ENCODE measurements at regions not wholly inside any gene's neighbourhood (a gene's known extent, or its start where the extent isn't known, plus 50 kb on each side); places are given as distances from the start of the nearest gene placed in this dataset.

DNA sequence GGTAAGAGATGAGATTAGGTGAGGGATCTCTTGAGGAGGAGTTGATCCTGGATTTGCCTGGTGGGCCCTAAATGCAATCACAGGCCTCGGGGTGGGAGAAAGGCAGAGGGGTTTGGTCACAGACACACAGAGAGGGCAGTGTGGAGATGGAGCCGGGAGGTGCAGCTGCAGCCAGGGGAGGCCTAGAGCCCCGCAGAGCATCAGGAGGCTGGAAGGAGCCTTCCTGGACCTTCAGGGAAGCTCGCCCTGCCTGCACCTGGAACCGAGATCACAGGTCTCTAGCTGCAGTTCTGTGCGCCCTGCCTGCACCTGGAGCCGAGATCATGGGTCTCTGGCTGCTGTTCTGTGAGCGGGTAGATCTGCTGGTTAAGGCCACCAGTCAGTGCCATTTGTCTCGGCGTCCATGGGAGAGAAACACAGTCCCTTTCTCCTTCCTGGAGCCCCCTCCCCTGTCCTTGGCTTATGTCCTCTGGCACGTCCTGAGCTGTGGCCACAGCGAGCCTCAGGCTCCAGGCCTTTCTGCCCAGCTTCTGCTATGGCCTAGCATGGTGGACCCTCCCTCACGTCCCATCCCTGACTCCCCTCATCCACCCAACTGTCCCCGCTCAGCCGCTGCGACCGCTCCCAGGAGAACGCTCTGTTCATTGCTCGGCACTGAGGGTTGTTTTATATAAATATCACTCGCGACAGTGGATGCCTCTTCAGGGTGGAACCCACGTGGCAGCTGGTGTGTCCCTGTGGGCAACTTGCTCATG lies 112.0 kb downstream of the DACT2 start:
- TF ChIP-seq POLR2A (IDR thresholded peaks at IDR 0.05; ENCODE audit: low read depth, low read length) (no peak), PAX5 (IDR thresholded peaks at IDR 0.05; ENCODE audit: insufficient read depth, low read length, severe bottlenecking) (no peak), POLR2AphosphoS5 (IDR thresholded peaks at IDR 0.05; ENCODE audit: low read depth, low read length) (no peak), SPI1 (IDR thresholded peaks at IDR 0.05; ENCODE audit: low read depth, low read length) (no peak), TAF1 (IDR thresholded peaks at IDR 0.05; ENCODE audit: low read depth, low read length) (no peak), POU2F2 (IDR thresholded peaks at IDR 0.05; ENCODE audit: low read depth, low read length) (no peak)
- FAIRE-seq (no peak), DNase-seq (ENCODE audit: insufficient read length, low spot score) (no peak)

GRCh38 chr6:168206661-168207274 lies 112.8 kb downstream of the DACT2 start:
- FAIRE-seq (no peak), DNase-seq (ENCODE audit: insufficient read length, low spot score) (no peak)
- TF ChIP-seq POLR2AphosphoS5 (IDR thresholded peaks at IDR 0.05; ENCODE audit: low read depth, low read length) (no peak), SPI1 (IDR thresholded peaks at IDR 0.05; ENCODE audit: low read depth, low read length) (no peak), PAX5 (IDR thresholded peaks at IDR 0.05; ENCODE audit: insufficient read depth, low read length, severe bottlenecking) (no peak), POU2F2 (IDR thresholded peaks at IDR 0.05; ENCODE audit: low read depth, low read length) (no peak), TAF1 (IDR thresholded peaks at IDR 0.05; ENCODE audit: low read depth, low read length) (no peak), POLR2A (IDR thresholded peaks at IDR 0.05; ENCODE audit: low read depth, low read length) (no peak)

- TF ChIP-seq TAF1 (IDR thresholded peaks at IDR 0.05; ENCODE audit: low read depth, low read length) (no peak), POLR2AphosphoS5 (IDR thresholded peaks at IDR 0.05; ENCODE audit: low read depth, low read length) (no peak), POLR2A (IDR thresholded peaks at IDR 0.05; ENCODE audit: low read depth, low read length) (no peak), SPI1 (IDR thresholded peaks at IDR 0.05; ENCODE audit: low read depth, low read length) (no peak), PAX5 (IDR thresholded peaks at IDR 0.05; ENCODE audit: insufficient read depth, low read length, severe bottlenecking) (no peak), POU2F2 (IDR thresholded peaks at IDR 0.05; ENCODE audit: low read depth, low read length) (no peak)
- FAIRE-seq (no peak), DNase-seq (ENCODE audit: insufficient read length, low spot score) (no peak)
Observed at GRCh38 chr6:168206186-168206585, 113.4 kb downstream of the DACT2 start.

GRCh38 chr6:168201799-168202198 lies 117.8 kb downstream of the DACT2 start:
- no peak for DNase-seq (ENCODE audit: insufficient read length, low spot score)
- TF ChIP-seq TAF1 (IDR thresholded peaks at IDR 0.05; ENCODE audit: low read depth, low read length) (no peak), POLR2A (IDR thresholded peaks at IDR 0.05; ENCODE audit: low read depth, low read length) (no peak), PAX5 (IDR thresholded peaks at IDR 0.05; ENCODE audit: insufficient read depth, low read length, severe bottlenecking) (no peak), POLR2AphosphoS5 (IDR thresholded peaks at IDR 0.05; ENCODE audit: low read depth, low read length) (no peak), SPI1 (IDR thresholded peaks at IDR 0.05; ENCODE audit: low read depth, low read length) (no peak), POU2F2 (IDR thresholded peaks at IDR 0.05; ENCODE audit: low read depth, low read length) (no peak)
- no peak for FAIRE-seq

DNA sequence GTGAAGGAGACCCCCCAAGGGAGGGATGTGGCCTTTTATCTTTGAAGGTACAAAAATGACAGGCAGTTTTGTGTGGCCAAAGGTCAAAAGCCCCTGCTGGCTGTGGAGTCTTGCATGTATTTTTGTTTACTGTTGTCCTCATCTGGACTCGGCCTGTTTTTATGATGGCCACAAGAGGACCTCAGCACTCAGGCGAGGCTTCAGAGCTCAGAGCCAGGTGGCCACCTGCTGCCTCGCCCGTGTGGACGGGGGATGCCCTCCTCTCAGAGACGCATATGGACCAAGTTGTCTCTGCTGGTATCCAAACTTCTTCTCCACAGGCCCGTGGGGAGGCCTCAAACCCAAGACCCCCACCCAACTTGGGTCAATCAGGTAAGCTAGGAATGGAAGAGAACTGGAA lies 118.2 kb downstream of the DACT2 start:
- no peak for TF ChIP-seq TAF1 (IDR thresholded peaks at IDR 0.05; ENCODE audit: low read depth, low read length)
- no peak for TF ChIP-seq POLR2AphosphoS5 (IDR thresholded peaks at IDR 0.05; ENCODE audit: low read depth, low read length)
- no peak for TF ChIP-seq PAX5 (IDR thresholded peaks at IDR 0.05; ENCODE audit: insufficient read depth, low read length, severe bottlenecking)
- no peak for TF ChIP-seq SPI1 (IDR thresholded peaks at IDR 0.05; ENCODE audit: low read depth, low read length)
- no peak for TF ChIP-seq POU2F2 (IDR thresholded peaks at IDR 0.05; ENCODE audit: low read depth, low read length)
- no peak for TF ChIP-seq POLR2A (IDR thresholded peaks at IDR 0.05; ENCODE audit: low read depth, low read length)
- DNase-seq (ENCODE audit: insufficient read length, low spot score) (no peak), FAIRE-seq (no peak)

GRCh38 chr6:168200571-168201134 lies 118.9 kb downstream of the DACT2 start:
- no peak for FAIRE-seq
- TF ChIP-seq SPI1 (IDR thresholded peaks at IDR 0.05; ENCODE audit: low read depth, low read length) (no peak), POU2F2 (IDR thresholded peaks at IDR 0.05; ENCODE audit: low read depth, low read length) (no peak), PAX5 (IDR thresholded peaks at IDR 0.05; ENCODE audit: insufficient read depth, low read length, severe bottlenecking) (no peak)
- no peak for DNase-seq (ENCODE audit: insufficient read length, low spot score)

DNA sequence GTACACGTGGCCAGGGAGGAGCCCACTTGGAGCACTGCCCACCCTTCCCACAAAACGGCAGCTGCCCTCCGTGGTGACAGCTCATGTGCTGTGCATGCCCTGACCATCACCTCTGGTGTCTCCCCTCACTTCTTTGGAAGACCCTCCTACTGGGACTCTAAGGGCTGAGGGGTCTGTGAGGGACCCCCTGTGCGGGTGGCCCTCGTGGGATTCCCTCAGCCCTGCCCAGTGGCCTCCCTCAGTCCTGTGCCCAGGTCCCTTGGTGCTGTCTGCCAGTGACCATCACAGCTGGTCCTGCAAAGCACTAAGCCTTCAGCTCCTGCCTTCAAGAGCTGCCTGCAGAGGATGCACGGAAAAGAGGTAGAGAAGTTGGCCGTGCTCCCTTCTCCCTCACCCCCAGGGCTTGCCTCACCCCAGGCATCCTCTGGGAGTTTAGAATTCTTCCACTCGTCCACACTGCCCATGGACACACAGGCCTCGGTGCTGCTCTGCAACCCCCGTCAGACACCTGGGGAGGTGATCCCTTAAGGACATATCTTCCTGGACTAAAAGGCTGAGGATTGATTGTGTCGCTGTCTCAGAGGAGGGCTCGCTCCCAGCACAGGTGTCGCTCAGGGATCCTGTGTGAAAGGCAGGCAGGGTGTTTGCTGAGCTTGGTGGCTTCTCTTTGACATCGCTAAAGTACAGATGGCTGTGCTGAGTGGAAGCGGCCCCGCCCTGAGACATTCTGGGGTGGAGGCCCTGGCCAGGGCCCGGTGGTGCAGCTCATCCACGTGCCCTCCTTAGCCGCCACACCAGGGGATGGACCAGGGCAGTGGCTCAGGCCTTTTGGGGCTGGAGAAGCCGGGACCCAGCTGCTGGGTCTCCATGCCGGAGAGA lies 119.5 kb upstream of the FRMD1 start:
- DNase-seq (ENCODE audit: insufficient read length, low spot score) (no peak), FAIRE-seq (no peak)
- TF ChIP-seq POLR2A (IDR thresholded peaks at IDR 0.05; ENCODE audit: low read depth, low read length) (no peak), SPI1 (IDR thresholded peaks at IDR 0.05; ENCODE audit: low read depth, low read length) (no peak), TAF1 (IDR thresholded peaks at IDR 0.05; ENCODE audit: low read depth, low read length) (no peak), POU2F2 (IDR thresholded peaks at IDR 0.05; ENCODE audit: low read depth, low read length) (no peak), PAX5 (IDR thresholded peaks at IDR 0.05; ENCODE audit: insufficient read depth, low read length, severe bottlenecking) (no peak), POLR2AphosphoS5 (IDR thresholded peaks at IDR 0.05; ENCODE audit: low read depth, low read length) (no peak)

GRCh38 chr6:168197636-168198301 lies 118.8 kb upstream of the FRMD1 start:
- no peak for TF ChIP-seq POLR2A (IDR thresholded peaks at IDR 0.05; ENCODE audit: low read depth, low read length)
- no peak for TF ChIP-seq POU2F2 (IDR thresholded peaks at IDR 0.05; ENCODE audit: low read depth, low read length)
- FAIRE-seq (no peak), DNase-seq (ENCODE audit: insufficient read length, low spot score) (no peak)
